K562 (cell line): ENCODE measurements at regions not wholly inside any gene's neighbourhood (a gene's known extent, or its start where the extent isn't known, plus 50 kb on each side); places are given as distances from the start of the nearest gene placed in this dataset.

Source experiments
- ATAC-seq: fragments of 200-7000 bp; cut with Tn5 transposase; 3 replicates; pipeline ENCODE4 v1.9.1; 2020; ENCODE audit warnings: moderate library complexity
- BruUV-seq: library from RNA; stranded (reverse); fragments of 400-500 nt; replicated peaks from 2 replicates; lab custom pipeline; 2021; lab: Mats Ljungman, UMichigan
- CTCF ChIA-PET: fragments of 300-600 bp; formaldehyde crosslinking; extraction: SDS; loops from one replicate; lab custom pipeline; 2021; ENCODE audit warnings: low intra/inter-chr PET ratio; lab: Yijun Ruan, JAX
- POLR2A ChIA-PET: fragments of 300-600, 350-650 bp; sonication (Branson Sonifier 250); formaldehyde crosslinking; extraction: SDS; loops from one replicate; lab custom pipeline; 2021; ENCODE audit warnings: antibody characterized with exemption, inconsistent platforms; lab: Yijun Ruan, JAX
- DNase-seq, 4 experiments: peaks; one replicate each; pipeline versions ENCODE4 v3.0.0 to v3.0.0-alpha.2; 2011 to 2018; ENCODE audit warnings: low spot score in 3 of 4, mixed read lengths in 3 of 4; ENCODE audit errors: extremely low read depth in 1 of 4
- FAIRE-seq: peaks from 2 replicates; lab custom pipeline; 2011; peaks lifted over from hg19 to GRCh38; lab: Jason Lieb, UNC
- H2AFZ ChIP-seq: 2 replicates; pipeline ENCODE4 v1.6.0; 2011; ENCODE audit warnings: low read depth, low read length, control low read depth, inconsistent platforms
- H3K27ac ChIP-seq: fragments of 200-600 bp; 3 replicates; pipeline ENCODE4 v1.8.0; 2011; ENCODE audit warnings: low read depth, mild to moderate bottlenecking, control low read depth, inconsistent platforms, low read length, moderate library complexity, mixed read lengths; ENCODE audit errors: extremely low read depth
- H3K27me3 ChIP-seq, 2 experiments: fragments of 300-600 bp in 1 of 2; 2 replicates in 1 of 2; 3 replicates in 1 of 2; pipeline versions ENCODE4 v1.6.0 to v1.8.0; 2011; ENCODE audit warnings: inconsistent platforms in 2 of 2, low read length in 2 of 2, mild to moderate bottlenecking in 1 of 2, mixed read lengths in 1 of 2, moderate library complexity in 1 of 2; ENCODE audit not compliant: control insufficient read depth in 2 of 2, insufficient read depth in 2 of 2
- H3K36me3 ChIP-seq: fragments of 300-600 bp; 3 replicates; pipeline ENCODE4 v1.8.0; 2011; ENCODE audit warnings: mild to moderate bottlenecking, low read length, inconsistent platforms; ENCODE audit not compliant: control insufficient read depth, insufficient read depth
- H3K4me1 ChIP-seq, 2 experiments: fragments of 200-600 bp in 1 of 2; replicated peaks in 1 of 2; 2 replicates in 1 of 2; 3 replicates in 1 of 2; pipeline versions ENCODE4 v1.5.1 to v1.8.0; 2011; ENCODE audit warnings: inconsistent platforms in 2 of 2, low read length in 2 of 2, mild to moderate bottlenecking in 1 of 2, mixed read lengths in 1 of 2, moderate library complexity in 1 of 2; ENCODE audit not compliant: control insufficient read depth in 2 of 2, insufficient read depth in 2 of 2
- H3K4me2 ChIP-seq: 2 replicates; pipeline ENCODE4 v1.6.1; 2011; ENCODE audit warnings: low read length, control low read depth, inconsistent platforms, mixed read lengths; ENCODE audit not compliant: insufficient read depth
- H3K4me3 ChIP-seq: fragments of 200-600 bp; sonication (generic), shearing (Covaris generic); 2 replicates; pipeline ENCODE4 v1.5.1; 2016; ENCODE audit warnings: control low read depth, inconsistent platforms
- H3K79me2 ChIP-seq: fragments of 200-600 bp; 3 replicates; pipeline ENCODE4 v1.8.0; 2011; ENCODE audit warnings: low read length, inconsistent platforms; ENCODE audit not compliant: control insufficient read depth, insufficient read depth
- H3K9ac ChIP-seq, 2 experiments: 2 replicates each; pipeline versions ENCODE4 v1.6.0 to v1.6.1; 2011; ENCODE audit warnings: low read depth in 2 of 2, low read length in 2 of 2, control low read depth in 1 of 2, inconsistent platforms in 1 of 2, mild to moderate bottlenecking in 1 of 2, mixed read lengths in 1 of 2; ENCODE audit not compliant: insufficient read depth in 1 of 2
- H3K9me1 ChIP-seq: one replicate; pipeline ENCODE4 v1.6.0; 2011; ENCODE audit warnings: inconsistent platforms, mild to moderate bottlenecking, low read length, moderate library complexity; ENCODE audit not compliant: control insufficient read depth, insufficient read depth
- H3K9me3 ChIP-seq: replicated peaks from 2 replicates; pipeline ENCODE4 v1.5.1; 2011; ENCODE audit warnings: low read depth, low read length, inconsistent platforms; ENCODE audit not compliant: control insufficient read depth, insufficient read depth
- H4K20me1 ChIP-seq: replicated peaks from 2 replicates; pipeline ENCODE4 v1.6.1; 2011; ENCODE audit warnings: low read length, inconsistent platforms, mixed read lengths; ENCODE audit not compliant: control insufficient read depth, insufficient read depth
- DMBX1 ChIP-seq: fragments of 250-450 bp; sonication (Bioruptor Pico); IDR thresholded peaks from 2 replicates; pipeline ENCODE4 v1.8.0; 2022; ENCODE audit warnings: inconsistent platforms, mild to moderate bottlenecking, moderate library complexity, borderline replicate concordance
- ELF1 ChIP-seq: fragments of 200-800 bp; sonication (Bioruptor generic); IDR thresholded peaks from 2 replicates; pipeline ENCODE4 v1.6.1; 2016; ENCODE audit warnings: missing genetic modification characterization, missing compliant biosample characterization
- FOXJ2 ChIP-seq: fragments of 200-800 bp; sonication (Bioruptor generic); IDR thresholded peaks from 2 replicates; pipeline ENCODE4 v1.6.1; 2016; ENCODE audit warnings: missing genetic modification characterization, missing compliant biosample characterization
- GABPB1 ChIP-seq: sonication (generic); formaldehyde crosslinking; IDR thresholded peaks from 2 replicates; pipeline ENCODE4 v1.8.0; 2022; ENCODE audit warnings: mild to moderate bottlenecking, missing genetic modification reagents
- MYC ChIP-seq, 2 experiments: fragments of 250-450 bp in 1 of 2; sonication (Bioruptor Pico) in 1 of 2; IDR thresholded peaks; 2 replicates each; pipeline versions ENCODE4 v1.5.1 to v1.6.1; 2012 to 2021; ENCODE audit warnings: low read depth in 2 of 2, borderline replicate concordance in 1 of 2, improper control_type of control experiment in 1 of 2, low read length in 1 of 2, mild to moderate bottlenecking in 1 of 2, moderate library complexity in 1 of 2
- NR4A1 ChIP-seq, 2 experiments: fragments of 250-450 bp in 1 of 2; fragments of 450-650 bp in 1 of 2; sonication (Bioruptor Pico) in 1 of 2; IDR thresholded peaks; 2 replicates each; pipeline versions ENCODE4 v1.4.0 to v1.6.1; 2016 to 2020; ENCODE audit warnings: mild to moderate bottlenecking in 2 of 2, missing compliant biosample characterization in 1 of 2, missing genetic modification characterization in 1 of 2, moderate library complexity in 1 of 2
- POLR2AphosphoS5 ChIP-seq: IDR thresholded peaks from 2 replicates; pipeline ENCODE4 v1.6.1; 2011; ENCODE audit warnings: mild to moderate bottlenecking, low read depth, low read length, moderate library complexity; ENCODE audit not compliant: control insufficient read depth, insufficient read depth
- PRDM10 ChIP-seq: fragments of 450-650 bp; IDR thresholded peaks from 2 replicates; pipeline ENCODE4 v1.6.1; 2018; ENCODE audit not compliant: partially characterized antibody
- RFX5 ChIP-seq: IDR thresholded peaks from 2 replicates; pipeline ENCODE4 v1.6.1; 2011; ENCODE audit warnings: low read depth, mild to moderate bottlenecking, improper control_type of control experiment, low read length
- TCF7L2 ChIP-seq: fragments of 150-350 bp; IDR thresholded peaks from 2 replicates; pipeline ENCODE4 v1.6.1; 2016; ENCODE audit warnings: low read depth, mild to moderate bottlenecking, low read length, moderate library complexity
- TOE1 ChIP-seq, 2 experiments: fragments of 450-650 bp in 1 of 2; sonication (generic) in 1 of 2; formaldehyde crosslinking in 1 of 2; IDR thresholded peaks; 2 replicates each; pipeline versions ENCODE4 v1.7.1 to v1.8.0; 2016 to 2022; ENCODE audit warnings: borderline replicate concordance in 2 of 2, mild to moderate bottlenecking in 2 of 2, antibody characterized with exemption in 1 of 2, inconsistent platforms in 1 of 2, low read depth in 1 of 2, missing genetic modification reagents in 1 of 2, moderate library complexity in 1 of 2
- TRIM28 ChIP-seq: fragments of 450-650 bp; IDR thresholded peaks from 2 replicates; pipeline ENCODE4 v1.6.1; 2017
- ZFP1 ChIP-seq: fragments of 450-650 bp; formaldehyde crosslinking; IDR thresholded peaks from 2 replicates; pipeline ENCODE4 v1.4.0; 2020; ENCODE audit warnings: mild to moderate bottlenecking, mixed read lengths
- ZNF146 ChIP-seq: IDR thresholded peaks from one replicate; pipeline ENCODE4 v1.6.1; 2018; ENCODE audit warnings: missing compliant biosample characterization; ENCODE audit not compliant: unreplicated experiment
- ZNF41 ChIP-seq: fragments of 250-450 bp; sonication (Bioruptor Pico); conservative IDR thresholded peaks from 2 replicates; pipeline ENCODE4 v1.4.0; 2020; ENCODE audit warnings: mild to moderate bottlenecking
- ZNF507 ChIP-seq: conservative IDR thresholded peaks from 2 replicates; pipeline ENCODE4 v1.6.1; 2017; ENCODE audit warnings: missing genetic modification characterization, missing compliant biosample characterization
- ZNF717 ChIP-seq: fragments of 250-450 bp; sonication (Bioruptor Pico); IDR thresholded peaks from 2 replicates; pipeline ENCODE4 v1.5.0; 2021
- WGBS: fragments of 100-300 bp; shearing (Covaris generic); methylation state at CpG from one replicate; pipeline ENCODE4 v1.1.6; 2016; ENCODE audit warnings: low coverage, mixed read lengths; ENCODE audit not compliant: insufficient coverage; ENCODE audit errors: missing lambda C conversion rate; 5-methylcytosine and 5-hydroxymethylcytosine counted together
- in situ Hi-C: fragments of 300-500 bp; cut with MboI; formaldehyde crosslinking; loops from 4 replicates; pipeline ENCODE4 v1.15.0; 2018; ENCODE audit warnings: inconsistent platforms, mixed read lengths
- intact Hi-C: fragments of 100-400 bp; cut with micrococcal nuclease; formaldehyde crosslinking; loops from 2 replicates; pipeline ENCODE4 v1.14.2; 2022
- TF ChIP-seq, protein P1 (sequence below), 2 experiments: fragments of 450-650 bp; conservative IDR thresholded peaks; 2 replicates each; pipeline ENCODE4 v1.6.1; 2017; ENCODE audit warnings: mild to moderate bottlenecking in 2 of 2, moderate library complexity in 2 of 2

DNA sequence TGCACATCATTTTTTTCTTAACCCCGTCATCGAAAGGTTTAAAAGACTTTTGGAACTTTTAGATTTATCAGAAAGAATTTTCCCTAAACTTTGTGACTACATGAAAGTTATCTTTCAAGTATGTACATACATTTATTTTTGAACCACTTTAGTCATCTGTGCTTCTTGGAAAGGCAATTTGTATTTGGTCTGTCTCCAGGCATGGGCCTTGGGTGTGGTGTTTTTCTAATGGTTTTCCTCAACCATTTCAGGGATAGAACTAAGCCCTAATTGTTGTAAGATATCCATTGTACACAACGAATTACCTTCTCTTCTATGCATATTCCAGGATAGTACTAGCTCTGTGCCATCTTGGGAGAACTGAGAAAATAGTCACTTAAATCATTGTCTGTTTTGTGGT, 191.5 kb upstream of the RPL34 start:
- H3K36me3 ChIP-seq, result no peaks in the 10 kb centered on the region
- ATAC-seq, result no peak
- no peak overlapping the region for H3K9ac ChIP-seq
- intact Hi-C loops, result no loop called here
- in situ Hi-C loops, result no loop called here
- no peak overlapping the region for H3K27ac ChIP-seq
- H3K9me3 ChIP-seq, result no peaks in the 10 kb centered on the region
- POLR2A ChIA-PET, result interaction anchor here (0.7 to 1.4 kb wide), 2 partner anchors 17 to 367 kb away, joined by 3 read pairs; no protein-coding TSS in a partner anchor
- no peak overlapping the region for H2AFZ ChIP-seq
- H3K79me2 ChIP-seq, result no peaks in the 10 kb centered on the region
- H3K4me3 ChIP-seq, result no peak overlapping the region
- no peaks in the 10 kb centered on the region for H4K20me1 ChIP-seq
- no peaks in the 10 kb centered on the region for H3K9me1 ChIP-seq
- no TSS peak for BruUV-seq
- no peak for DNase-seq
- no peaks in the 10 kb centered on the region; a peak in 1 of 5 replicates for H3K4me1 ChIP-seq
- CTCF ChIA-PET, result no interaction called here
- H3K4me2 ChIP-seq, result no peak overlapping the region
- no peaks in the 10 kb centered on the region for H3K27me3 ChIP-seq
- WGBS, result 44% methylated on average over 3 of the region's 3 CpGs
- no peak for FAIRE-seq
- TF ChIP-seq TRIM28 (no peak), ZNF507 (tag) (no peak), ZNF717 (CRISPR knock-in tag) (no peak), RFX5 (no peak), PRDM10 (no peak), TCF7L2 (no peak), FOXJ2 (tag) (no peak), ZNF41 (no peak), POLR2AphosphoS5 (no peak), GABPB1 (no peak), MYC (IDR thresholded peaks at IDR 0.05; ENCODE audit: low read depth, low read length) (no peak), MYC (CRISPR knock-in tag; IDR thresholded peaks at IDR 0.05; ENCODE audit: borderline replicate concordance, low read depth) (no peak), TOE1 (IDR thresholded peaks at IDR 0.05; ENCODE audit: borderline replicate concordance) (no peak), TOE1 (CRISPR knock-in tag; IDR thresholded peaks at IDR 0.05; ENCODE audit: borderline replicate concordance, low read depth) (no peak), DMBX1 (no peak), NR4A1 (CRISPR knock-in tag; IDR thresholded peaks at IDR 0.05) (no peak), NR4A1 (tag; IDR thresholded peaks at IDR 0.05) (no peak), ZNF146 (CRISPR knock-in tag) (no peak), ZFP1 (CRISPR knock-in tag) (no peak), ELF1 (no peak)
- TF ChIP-seq, protein P1, sequence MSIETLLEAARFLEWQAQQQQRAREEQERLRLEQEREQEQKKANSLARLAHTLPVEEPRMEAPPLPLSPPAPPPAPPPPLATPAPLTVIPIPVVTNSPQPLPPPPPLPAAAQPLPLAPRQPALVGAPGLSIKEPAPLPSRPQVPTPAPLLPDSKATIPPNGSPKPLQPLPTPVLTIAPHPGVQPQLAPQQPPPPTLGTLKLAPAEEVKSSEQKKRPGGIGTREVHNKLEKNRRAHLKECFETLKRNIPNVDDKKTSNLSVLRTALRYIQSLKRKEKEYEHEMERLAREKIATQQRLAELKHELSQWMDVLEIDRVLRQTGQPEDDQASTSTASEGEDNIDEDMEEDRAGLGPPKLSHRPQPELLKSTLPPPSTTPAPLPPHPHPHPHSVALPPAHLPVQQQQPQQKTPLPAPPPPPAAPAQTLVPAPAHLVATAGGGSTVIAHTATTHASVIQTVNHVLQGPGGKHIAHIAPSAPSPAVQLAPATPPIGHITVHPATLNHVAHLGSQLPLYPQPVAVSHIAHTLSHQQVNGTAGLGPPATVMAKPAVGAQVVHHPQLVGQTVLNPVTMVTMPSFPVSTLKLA (conservative IDR thresholded peaks at IDR 0.05), result no peak
